ENCODE measurements at regions not wholly inside any gene's neighbourhood (a gene's known extent, or its start where the extent isn't known, plus 50 kb on each side); places are given as distances from the start of the nearest gene placed in this dataset.

- no peak for DNase-seq
Measured at GRCh38 chr21:36555199-36555800, 75.4 kb upstream of the CLDN14 start.

DNA sequence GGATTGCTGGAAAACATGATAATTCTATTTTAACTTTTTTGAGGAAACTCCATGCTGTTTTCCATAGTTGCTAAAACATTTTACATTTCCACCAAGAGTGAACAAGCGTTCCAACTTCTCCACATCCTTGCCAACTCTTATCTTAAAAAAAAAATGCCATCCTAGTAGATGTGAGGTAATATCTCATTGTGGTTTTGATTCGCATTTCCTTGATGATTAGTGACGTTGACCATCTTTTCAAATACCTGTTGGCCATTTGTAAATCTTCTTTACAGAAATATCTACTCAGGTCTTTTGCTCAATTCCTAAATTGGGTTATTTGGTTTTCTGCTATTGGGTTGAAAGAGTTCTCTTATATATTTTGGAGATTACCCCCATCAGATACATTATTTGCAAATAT, 77.4 kb upstream of the CLDN14 start:
- no peak for DNase-seq

- no peak for DNase-seq
Measured at GRCh38 chr21:36560933-36561575, 81.1 kb upstream of the CLDN14 start.

GRCh38 chr21:36563341-36563926, 83.5 kb upstream of the CLDN14 start:
- DNase-seq, result peak; percentile 45

GRCh38 chr21:36564647-36565046, 84.7 kb upstream of the CLDN14 start:
- no peak for DNase-seq

- DNase-seq, result no peak
Measured at GRCh38 chr21:36565540-36565939, 85.6 kb upstream of the CLDN14 start.

DNA sequence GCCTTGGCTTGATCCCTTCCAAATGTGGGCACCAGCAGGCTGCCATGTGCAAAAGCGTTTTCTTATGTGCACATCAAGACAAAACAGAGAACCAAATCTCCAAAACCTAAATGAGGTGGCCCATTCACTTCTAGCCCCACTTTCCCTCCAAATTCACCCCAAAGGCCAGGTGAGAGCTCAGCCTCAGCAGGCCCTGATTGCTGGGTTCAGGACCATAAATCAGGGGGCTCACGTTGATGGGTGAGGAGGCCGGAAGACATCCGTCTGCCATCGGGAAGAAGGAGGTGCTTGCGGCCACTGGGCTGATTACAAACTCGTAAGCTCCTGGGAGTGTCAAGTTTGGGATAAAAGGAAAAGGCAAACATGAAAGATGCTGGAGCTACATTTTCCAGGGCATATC, 86.7 kb upstream of the CLDN14 start:
- no peak for DNase-seq

DNA sequence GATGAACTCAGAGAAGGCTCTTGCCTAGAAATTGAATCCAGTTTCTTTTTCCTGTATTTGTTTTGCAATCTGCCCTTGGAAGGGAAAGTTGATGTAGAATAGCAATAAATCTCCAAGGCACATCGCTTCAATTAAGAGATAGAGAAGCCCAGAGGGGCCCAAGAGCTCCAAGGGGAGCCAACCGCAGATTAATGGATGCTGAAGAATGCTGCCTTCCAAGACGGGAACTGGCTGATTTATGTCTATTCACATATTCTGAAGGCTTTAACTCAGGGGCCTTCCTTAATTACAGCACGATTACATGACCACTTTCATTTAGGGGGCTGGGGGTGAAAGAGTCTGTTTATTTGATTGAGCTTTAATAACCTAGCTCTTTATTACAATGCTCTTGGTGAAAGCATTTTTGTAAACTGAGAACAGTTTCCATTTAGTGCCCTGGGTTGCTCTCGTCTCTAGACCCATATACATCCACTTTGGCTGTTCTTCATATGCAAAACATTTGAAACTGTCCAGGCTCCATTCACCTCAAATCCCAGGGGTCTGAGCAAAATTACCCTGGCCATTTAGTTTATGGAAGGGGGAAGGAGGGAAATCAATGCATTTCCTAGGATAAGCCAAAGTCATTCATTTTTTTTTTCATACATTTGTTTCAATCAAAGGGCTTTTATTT, 87.4 kb upstream of the CLDN14 start:
- peak; percentile 19 for DNase-seq

- DNase-seq, result no peak
Measured at GRCh38 chr21:36569511-36569910, 89.6 kb upstream of the CLDN14 start.

- no peak for DNase-seq
Measured at GRCh38 chr21:36571556-36571955, 91.6 kb upstream of the CLDN14 start.

DNA sequence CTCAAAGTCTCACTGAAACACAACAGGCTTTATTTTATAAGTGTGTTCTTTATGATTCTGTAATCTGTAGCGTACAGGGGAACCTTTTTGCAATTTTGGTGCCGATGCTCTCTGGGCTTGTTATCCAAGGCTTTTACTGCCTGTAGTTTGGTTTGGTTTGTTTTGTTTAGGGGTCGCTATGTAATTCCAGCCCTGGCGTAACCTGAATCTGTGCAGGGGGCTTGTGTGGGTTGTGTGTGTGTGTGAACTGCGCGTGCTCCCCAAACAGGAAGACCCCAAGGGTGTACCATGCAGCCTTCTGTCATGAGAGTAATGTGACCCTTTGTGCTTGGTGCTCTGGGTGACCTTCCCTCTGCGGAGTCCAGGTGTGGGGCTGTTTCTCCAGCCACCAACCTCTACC, 92.1 kb upstream of the CLDN14 start:
- DNase-seq, result no peak

DNA sequence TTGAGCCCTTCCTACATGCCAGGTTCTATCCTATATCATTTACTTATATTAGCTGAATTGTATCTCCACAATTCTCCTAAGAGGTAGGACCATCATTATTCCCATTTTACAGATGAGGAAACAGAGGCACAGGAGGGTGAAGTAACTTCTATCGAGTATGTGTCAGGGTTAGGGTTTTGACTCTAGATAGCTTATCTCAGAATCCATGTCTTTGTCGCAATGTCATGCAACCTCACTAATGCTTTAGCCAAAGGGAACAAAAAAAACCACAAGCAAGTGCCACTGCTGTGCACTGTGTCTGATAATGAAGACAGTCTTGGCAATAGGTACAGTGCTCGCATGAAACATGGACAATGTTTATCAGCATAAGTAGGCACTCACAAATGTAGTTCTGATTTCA, 95.4 kb upstream of the CLDN14 start:
- DNase-seq, result no peak

- no peak for DNase-seq
Measured at GRCh38 chr21:36576441-36576840, 96.5 kb upstream of the CLDN14 start.

GRCh38 chr21:36579898-36580297, 100.0 kb upstream of the CLDN14 start:
- no peak for DNase-seq

- no peak for DNase-seq
Measured at GRCh38 chr21:36582271-36582670, 102.3 kb upstream of the CLDN14 start.

DNA sequence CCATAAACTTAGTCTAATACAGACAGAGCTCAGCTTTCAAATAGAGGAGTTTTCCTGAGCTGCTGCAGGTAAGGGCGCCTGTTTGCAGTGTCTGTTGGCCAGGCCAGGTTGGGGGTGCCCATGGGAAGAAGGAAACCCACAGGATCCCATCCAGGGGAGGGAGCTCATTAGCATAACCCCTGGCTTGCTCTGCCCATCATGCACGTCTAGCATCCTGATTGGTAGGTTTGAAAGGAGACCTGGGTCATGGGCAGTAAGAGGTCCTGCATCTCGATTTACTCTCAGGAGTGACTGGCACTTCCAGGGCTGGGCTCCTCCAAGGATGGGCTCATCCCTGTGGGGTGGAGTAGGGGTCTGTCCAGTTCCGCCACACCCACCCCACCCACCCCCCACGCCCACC, 103.7 kb upstream of the CLDN14 start:
- DNase-seq, result no peak

- DNase-seq, result no peak
Measured at GRCh38 chr21:36584980-36585940, 105.3 kb upstream of the CLDN14 start.

- DNase-seq, result no peak
Measured at GRCh38 chr21:36587388-36587787, 107.5 kb upstream of the CLDN14 start.

- DNase-seq, result no peak
Measured at GRCh38 chr21:36589352-36589971, 109.5 kb upstream of the SIM2 start.

DNA sequence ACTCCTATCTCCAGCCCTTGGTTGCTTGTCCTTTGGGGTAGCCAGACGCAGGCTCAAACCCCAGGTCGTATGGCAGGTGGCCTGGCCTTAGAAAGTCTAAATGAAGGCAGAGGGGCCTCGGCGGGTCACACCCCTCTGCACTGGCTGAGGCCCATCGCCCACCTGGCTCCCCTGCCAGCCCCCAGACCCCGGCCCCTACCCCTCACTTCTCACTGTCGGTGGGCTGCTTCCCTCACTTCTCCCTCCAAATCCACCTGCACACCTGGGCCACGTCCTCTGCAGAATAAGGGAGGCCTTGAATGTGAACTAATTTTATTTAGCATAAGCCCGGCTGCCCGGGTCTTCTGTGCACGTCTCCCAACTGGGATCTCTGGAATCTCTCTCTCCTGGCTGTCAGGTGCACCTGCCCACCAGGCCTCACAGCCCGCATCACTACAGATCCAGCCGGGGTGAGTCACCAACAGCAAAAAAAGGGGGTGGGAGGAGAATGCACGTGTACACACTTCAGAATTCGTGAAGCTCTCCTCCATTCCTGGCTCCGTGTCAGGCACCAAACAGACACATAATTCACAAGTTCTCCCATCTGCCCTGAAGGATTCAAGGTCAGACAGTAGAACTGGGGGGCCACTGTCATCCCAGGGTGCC, 107.5 kb upstream of the SIM2 start:
- no peak for DNase-seq

DNA sequence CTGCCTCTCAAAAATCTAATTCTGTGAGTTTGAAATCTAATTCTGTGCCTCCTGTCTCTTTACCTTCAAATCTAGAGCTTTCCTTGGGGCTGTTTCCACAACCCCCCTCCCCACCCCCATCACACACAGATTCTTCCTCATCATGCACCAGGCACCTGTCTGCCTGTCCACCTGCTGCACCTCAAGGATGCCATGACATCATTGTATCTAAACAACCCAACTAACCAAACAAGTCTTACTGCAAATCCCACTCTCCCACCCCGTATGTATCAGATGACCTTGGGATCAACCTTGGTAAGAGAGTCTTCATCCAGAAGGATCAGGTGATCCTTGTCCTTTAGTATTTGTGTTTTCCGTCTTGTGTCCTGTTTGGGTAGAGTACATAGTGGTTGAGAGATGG, 102.7 kb upstream of the SIM2 start:
- DNase-seq, result no peak
